ENCODE measurements at regions not wholly inside any gene's neighbourhood (a gene's known extent, or its start where the extent isn't known, plus 50 kb on each side); places are given as distances from the start of the nearest gene placed in this dataset.
"Not testable (repeated sequence)": the region's sequence is repeated elsewhere in the genome, so short reads cannot be mapped to it uniquely, and the experiment has no call there.

- DNase-seq, result no peak
Observed at GRCh38 chr2:182477774-182478173, 50.9 kb upstream of the PDE1A start.

GRCh38 chr2:182481676-182482075, 54.8 kb upstream of the PDE1A start:
- DNase-seq, result no peak

GRCh38 chr2:182482511-182482910, 55.7 kb upstream of the PDE1A start:
- DNase-seq, result no peak

GRCh38 chr2:182496596-182496995, 69.8 kb upstream of the PDE1A start:
- DNase-seq, result no peak

GRCh38 chr2:182499706-182500470, 73.1 kb upstream of the PDE1A start:
- no peak for DNase-seq

- no peak for DNase-seq
Observed at GRCh38 chr2:182503886-182504285, 77.0 kb upstream of the PDE1A start.

GRCh38 chr2:182504903-182505302, 78.1 kb upstream of the PDE1A start:
- DNase-seq, result no peak

- no peak for DNase-seq
Observed at GRCh38 chr2:182506606-182507005, 79.8 kb upstream of the PDE1A start.

- DNase-seq, result not testable (repeated sequence)
Observed at GRCh38 chr2:182508583-182508982, 81.7 kb upstream of the PDE1A start.

GRCh38 chr2:182509216-182509615, 82.4 kb upstream of the PDE1A start:
- peak; percentile 84 for DNase-seq

- DNase-seq, result peak; percentile 68
Observed at GRCh38 chr2:182521453-182522404, 94.9 kb upstream of the PDE1A start.

- DNase-seq, result peak; percentile 98
Observed at GRCh38 chr2:182522405-182522896, 95.6 kb upstream of the PDE1A start.

- DNase-seq, result peak; percentile 96
Observed at GRCh38 chr2:182522972-182523473, 96.2 kb upstream of the PDE1A start.

- no peak for DNase-seq
Observed at GRCh38 chr2:182530636-182531035, 103.8 kb upstream of the PDE1A start.

- DNase-seq, result no peak
Observed at GRCh38 chr2:182540252-182540651, 113.4 kb upstream of the PDE1A start.

- DNase-seq, result no peak
Observed at GRCh38 chr2:182541268-182541667, 114.4 kb upstream of the PDE1A start.

- DNase-seq, result peak; percentile 66
Observed at GRCh38 chr2:182542501-182543258, 115.8 kb upstream of the PDE1A start.

GRCh38 chr2:182543741-182544525, 117.1 kb upstream of the PDE1A start:
- peak; percentile 92 for DNase-seq

GRCh38 chr2:182545420-182546167, 118.8 kb upstream of the PDE1A start:
- DNase-seq, result no peak

GRCh38 chr2:182548031-182548950, 121.5 kb upstream of the PDE1A start:
- no peak for DNase-seq

All from NCI-H1694 treated with DMSO at 0.1 percent for 48 hours (cell line).